Erythroblast (primary cell): ENCODE measurements at regions not wholly inside any gene's neighbourhood (a gene's known extent, or its start where the extent isn't known, plus 50 kb on each side); places are given as distances from the start of the nearest gene placed in this dataset.

Experiments
- GATA1 ChIP-seq: IDR thresholded peaks from 2 replicates; pipeline ENCODE4 v1.6.1; 2011; ENCODE audit warnings: low read depth, mild to moderate bottlenecking, control low read depth, low read length, moderate library complexity
- POLR2A ChIP-seq: IDR thresholded peaks from 2 replicates; pipeline ENCODE4 v1.6.1; 2011; ENCODE audit warnings: mild to moderate bottlenecking, low read length

- TF ChIP-seq POLR2A, result no peak
- no peak for TF ChIP-seq GATA1
Observed at GRCh38 chr1:5444396-5444795, 547.8 kb downstream of the NPHP4 start.
